ENCODE measurements at regions not wholly inside any gene's neighbourhood (a gene's known extent, or its start where the extent isn't known, plus 50 kb on each side); places are given as distances from the start of the nearest gene placed in this dataset.

DNA sequence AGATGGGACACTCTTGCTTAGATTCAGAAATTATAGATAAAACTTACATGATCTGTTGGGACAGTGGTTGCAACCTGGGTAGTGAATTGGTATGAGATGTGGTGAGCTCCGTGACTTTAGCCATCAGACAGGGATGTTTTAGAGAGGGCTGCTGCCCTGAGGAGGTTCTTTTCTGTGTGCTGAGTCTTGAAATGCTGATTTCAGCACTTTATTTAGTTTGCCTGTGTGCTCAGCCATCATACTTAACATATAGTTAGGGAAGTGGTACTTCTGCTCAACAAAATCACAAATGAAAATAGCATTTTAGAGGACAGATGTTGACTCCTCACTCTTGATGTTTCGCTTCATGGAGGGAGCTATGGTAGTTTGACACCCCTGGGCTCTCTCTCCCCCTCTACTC is 95.9 kb upstream of the CDH13 start:
- TF ChIP-seq, protein P1, sequence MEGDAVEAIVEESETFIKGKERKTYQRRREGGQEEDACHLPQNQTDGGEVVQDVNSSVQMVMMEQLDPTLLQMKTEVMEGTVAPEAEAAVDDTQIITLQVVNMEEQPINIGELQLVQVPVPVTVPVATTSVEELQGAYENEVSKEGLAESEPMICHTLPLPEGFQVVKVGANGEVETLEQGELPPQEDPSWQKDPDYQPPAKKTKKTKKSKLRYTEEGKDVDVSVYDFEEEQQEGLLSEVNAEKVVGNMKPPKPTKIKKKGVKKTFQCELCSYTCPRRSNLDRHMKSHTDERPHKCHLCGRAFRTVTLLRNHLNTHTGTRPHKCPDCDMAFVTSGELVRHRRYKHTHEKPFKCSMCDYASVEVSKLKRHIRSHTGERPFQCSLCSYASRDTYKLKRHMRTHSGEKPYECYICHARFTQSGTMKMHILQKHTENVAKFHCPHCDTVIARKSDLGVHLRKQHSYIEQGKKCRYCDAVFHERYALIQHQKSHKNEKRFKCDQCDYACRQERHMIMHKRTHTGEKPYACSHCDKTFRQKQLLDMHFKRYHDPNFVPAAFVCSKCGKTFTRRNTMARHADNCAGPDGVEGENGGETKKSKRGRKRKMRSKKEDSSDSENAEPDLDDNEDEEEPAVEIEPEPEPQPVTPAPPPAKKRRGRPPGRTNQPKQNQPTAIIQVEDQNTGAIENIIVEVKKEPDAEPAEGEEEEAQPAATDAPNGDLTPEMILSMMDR (conservative IDR thresholded peaks at IDR 0.05; ENCODE audit: low read depth, low read length): no peak
- TF ChIP-seq POLR2A (IDR thresholded peaks at IDR 0.05; ENCODE audit: low read depth, low read length): no peak
- TF ChIP-seq SMC3 (IDR thresholded peaks at IDR 0.05; ENCODE audit: low read depth, low read length): no peak
- TF ChIP-seq MAZ (IDR thresholded peaks at IDR 0.05; ENCODE audit: borderline replicate concordance, low read depth, low read length): no peak
- TF ChIP-seq, protein P2, sequence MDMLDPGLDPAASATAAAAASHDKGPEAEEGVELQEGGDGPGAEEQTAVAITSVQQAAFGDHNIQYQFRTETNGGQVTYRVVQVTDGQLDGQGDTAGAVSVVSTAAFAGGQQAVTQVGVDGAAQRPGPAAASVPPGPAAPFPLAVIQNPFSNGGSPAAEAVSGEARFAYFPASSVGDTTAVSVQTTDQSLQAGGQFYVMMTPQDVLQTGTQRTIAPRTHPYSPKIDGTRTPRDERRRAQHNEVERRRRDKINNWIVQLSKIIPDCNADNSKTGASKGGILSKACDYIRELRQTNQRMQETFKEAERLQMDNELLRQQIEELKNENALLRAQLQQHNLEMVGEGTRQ (IDR thresholded peaks at IDR 0.05; ENCODE audit: low read depth, low read length): no peak
- TF ChIP-seq RAD21 (IDR thresholded peaks at IDR 0.05; ENCODE audit: low read length): no peak
- peak; percentile 78 for TF ChIP-seq MAFK (IDR thresholded peaks at IDR 0.05; ENCODE audit: low read depth, low read length)
- no peak for TF ChIP-seq MXI1 (IDR thresholded peaks at IDR 0.05; ENCODE audit: borderline replicate concordance, low read depth, low read length)
- TF ChIP-seq NFE2L2 (IDR thresholded peaks at IDR 0.05; ENCODE audit: low read depth, low read length): no peak
- TF ChIP-seq RFX5 (IDR thresholded peaks at IDR 0.05; ENCODE audit: low read depth, low read length): no peak
- no peak for TF ChIP-seq CHD1 (IDR thresholded peaks at IDR 0.05; ENCODE audit: low read depth, low read length)
- TF ChIP-seq FOS (IDR thresholded peaks at IDR 0.05; ENCODE audit: low read depth, low read length): no peak
- TF ChIP-seq BHLHE40 (IDR thresholded peaks at IDR 0.05; ENCODE audit: low read depth, low read length): no peak
